HEK293T (cell line): ENCODE measurements at regions not wholly inside any gene's neighbourhood (a gene's known extent, or its start where the extent isn't known, plus 50 kb on each side); places are given as distances from the start of the nearest gene placed in this dataset.

Experiments
- ARNT ChIP-seq: fragments of 450-650 bp; IDR thresholded peaks from 2 replicates; pipeline ENCODE4 v1.6.1; 2017; ENCODE audit warnings: mild to moderate bottlenecking
- ELF4 ChIP-seq: fragments of 450-650 bp; IDR thresholded peaks from 2 replicates; pipeline ENCODE4 v1.6.1; 2017; ENCODE audit warnings: antibody characterized with exemption
- FOXM1 ChIP-seq: fragments of 450-650 bp; IDR thresholded peaks from 2 replicates; pipeline ENCODE4 v1.6.1; 2017; ENCODE audit warnings: mild to moderate bottlenecking, borderline replicate concordance
- L3MBTL2 ChIP-seq: fragments of 450-650 bp; conservative IDR thresholded peaks from 2 replicates; pipeline ENCODE4 v1.6.1; 2016; ENCODE audit warnings: mild to moderate bottlenecking
- NFRKB ChIP-seq: fragments of 450-650 bp; IDR thresholded peaks from 2 replicates; pipeline ENCODE4 v1.6.1; 2016; ENCODE audit warnings: mild to moderate bottlenecking, moderate library complexity
- SP1 ChIP-seq: fragments of 450-650 bp; IDR thresholded peaks from 2 replicates; pipeline ENCODE4 v1.6.1; 2017
- SUZ12 ChIP-seq: fragments of 450-650 bp; IDR thresholded peaks from 2 replicates; pipeline ENCODE4 v1.6.1; 2016; ENCODE audit warnings: mild to moderate bottlenecking
- ZNF384 ChIP-seq: fragments of 450-650 bp; IDR thresholded peaks from 2 replicates; pipeline ENCODE4 v1.6.1; 2016
- TF ChIP-seq, protein P1 (sequence below): fragments of 450-650 bp; IDR thresholded peaks from 2 replicates; pipeline ENCODE4 v1.6.1; 2016

DNA sequence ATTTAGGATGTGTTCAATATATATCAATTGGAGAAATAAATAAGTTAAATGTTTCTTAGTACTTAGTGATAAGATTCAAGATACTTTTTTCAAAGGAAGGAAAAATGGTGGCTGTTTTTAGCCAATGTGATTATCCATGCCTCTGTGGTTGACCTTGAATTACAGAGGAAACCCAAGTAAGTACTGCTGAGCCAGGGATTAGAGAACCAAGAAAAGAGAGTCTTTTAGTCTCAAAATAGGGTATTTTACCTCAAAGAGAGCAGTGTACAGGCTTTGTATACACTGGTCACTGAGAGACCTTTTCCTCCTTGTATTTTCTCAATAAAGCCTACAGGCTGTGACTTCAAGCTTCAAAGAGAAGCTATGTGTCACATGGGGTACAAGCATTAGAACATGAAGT, 1075.3 kb downstream of the ADGRL3 start:
- TF ChIP-seq, protein P1, sequence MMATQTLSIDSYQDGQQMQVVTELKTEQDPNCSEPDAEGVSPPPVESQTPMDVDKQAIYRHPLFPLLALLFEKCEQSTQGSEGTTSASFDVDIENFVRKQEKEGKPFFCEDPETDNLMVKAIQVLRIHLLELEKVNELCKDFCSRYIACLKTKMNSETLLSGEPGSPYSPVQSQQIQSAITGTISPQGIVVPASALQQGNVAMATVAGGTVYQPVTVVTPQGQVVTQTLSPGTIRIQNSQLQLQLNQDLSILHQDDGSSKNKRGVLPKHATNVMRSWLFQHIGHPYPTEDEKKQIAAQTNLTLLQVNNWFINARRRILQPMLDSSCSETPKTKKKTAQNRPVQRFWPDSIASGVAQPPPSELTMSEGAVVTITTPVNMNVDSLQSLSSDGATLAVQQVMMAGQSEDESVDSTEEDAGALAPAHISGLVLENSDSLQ = no peak
- TF ChIP-seq ELF4 (no peak), SUZ12 (no peak), ARNT (no peak), L3MBTL2 (no peak), NFRKB (no peak), FOXM1 (no peak), ZNF384 (no peak), SP1 (no peak)
